Activated T-helper 1 cell treated with anti-CD3 and anti-CD28 coated beads, Interleukin-12 subunit alpha, Interleukin-12 subunit beta, Interleukin-2, Interleukin-4 antibody, amounts not matched to agents 30 ng/mL and 10 ng/mL and 1 ng/mL, durations not matched to agents 14 hours and 24 hours and 36 hours (primary cell): ENCODE measurements at regions not wholly inside any gene's neighbourhood (a gene's known extent, or its start where the extent isn't known, plus 50 kb on each side); places are given as distances from the start of the nearest gene placed in this dataset.

Experiments used
- DNase-seq: peaks from one replicate; pipeline ENCODE4 v3.0.0; 2021; ENCODE audit warnings: low spot score
- H3K27ac Mint-ChIP-seq: one replicate; pipeline ENCODE4 v1.8.0; 2021; ENCODE audit warnings: mild to moderate bottlenecking, mixed read lengths
- H3K27me3 Mint-ChIP-seq: one replicate; pipeline ENCODE4 v1.8.0; 2022; ENCODE audit warnings: mild to moderate bottlenecking, moderate library complexity, mixed read lengths; ENCODE audit not compliant: insufficient read depth
- H3K36me3 Mint-ChIP-seq: one replicate; pipeline ENCODE4 v1.8.0; 2021; ENCODE audit warnings: low read depth, mixed read lengths
- H3K4me1 Mint-ChIP-seq: one replicate; pipeline ENCODE4 v1.8.0; 2021; ENCODE audit warnings: low read depth, mixed read lengths
- H3K4me3 Mint-ChIP-seq: one replicate; pipeline ENCODE4 v1.8.0; 2021; ENCODE audit warnings: mild to moderate bottlenecking, moderate library complexity, mixed read lengths
- H3K9me3 Mint-ChIP-seq: one replicate; pipeline ENCODE4 v1.8.0; 2021; ENCODE audit warnings: mixed read lengths
- intact Hi-C: fragments of 100-400 bp; cut with micrococcal nuclease; formaldehyde crosslinking; loops from one replicate; pipeline ENCODE4 v1.15.1; 2024

DNA sequence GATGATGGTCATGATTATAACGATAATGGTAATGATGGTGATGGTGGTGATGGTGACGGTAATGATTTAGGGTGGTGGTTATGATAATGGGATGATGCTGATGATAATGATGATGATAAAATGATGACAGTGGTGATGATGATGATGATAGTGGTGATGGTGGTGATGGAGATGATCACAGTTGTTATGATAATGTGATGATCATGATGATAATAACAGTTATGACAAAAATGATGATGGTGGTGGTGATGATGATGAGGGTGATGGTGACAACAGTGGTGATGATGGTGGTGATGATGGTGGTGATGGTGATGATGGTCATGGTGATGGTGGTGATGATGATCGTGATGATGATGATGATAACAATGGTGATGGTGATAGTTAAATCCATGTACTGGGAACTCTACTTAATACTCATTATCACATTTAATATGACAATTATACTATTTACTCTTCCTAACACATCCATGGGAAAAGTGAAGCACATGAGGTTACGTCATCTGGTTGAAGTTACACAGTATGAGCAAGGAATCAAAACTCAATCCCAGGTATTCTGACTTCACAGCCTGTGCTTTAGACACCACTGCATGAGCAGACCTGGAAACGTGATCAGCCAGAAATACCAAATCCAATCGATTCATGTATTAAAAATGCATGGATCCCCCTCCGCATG lies 322.2 kb downstream of the BRD1 start:
- intact Hi-C loops, result no loop called here
- H3K27ac Mint-ChIP-seq, result no peak overlapping the region

DNA sequence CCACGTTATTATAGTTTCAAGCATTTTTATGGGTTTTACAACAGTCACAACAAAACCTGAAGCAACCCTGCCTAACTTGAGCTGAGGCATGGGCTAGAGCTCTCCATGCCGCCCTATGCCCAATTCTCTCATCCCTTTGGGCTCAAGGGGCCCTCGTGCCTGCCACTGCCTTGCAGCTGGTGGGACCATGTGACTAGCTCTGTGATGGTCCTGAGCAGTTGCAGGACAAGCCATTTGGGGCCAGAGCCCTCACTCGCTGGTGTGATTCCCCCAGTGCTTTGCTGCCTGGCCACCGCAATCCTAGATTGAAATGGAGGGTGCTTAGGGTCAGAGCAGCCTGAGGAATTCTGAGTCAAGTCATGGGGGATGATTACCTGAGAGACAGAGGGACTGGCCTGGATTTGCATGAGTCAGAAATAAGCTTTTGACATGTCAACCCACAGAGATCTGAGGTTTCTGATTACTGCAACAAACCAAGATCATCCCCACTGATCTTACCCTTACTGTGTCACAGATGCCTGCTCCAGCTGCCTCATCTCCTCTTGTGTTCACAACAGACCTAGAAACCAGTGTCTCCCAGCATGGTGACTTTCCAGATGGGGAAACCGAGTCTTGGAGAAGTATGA lies 323.7 kb downstream of the BRD1 start:
- no peak overlapping the region for H3K4me3 Mint-ChIP-seq
- H3K4me1 Mint-ChIP-seq, result no peaks in the 10 kb centered on the region
- no peaks in the 10 kb centered on the region for H3K36me3 Mint-ChIP-seq
- intact Hi-C loops, result no loop called here
- H3K9me3 Mint-ChIP-seq, result no peaks in the 10 kb centered on the region
- DNase-seq, result no peak
- no peaks in the 10 kb centered on the region for H3K27me3 Mint-ChIP-seq
- no peak overlapping the region for H3K27ac Mint-ChIP-seq

More for the DNA sequence above, 322.2 kb downstream of the BRD1 start:
- Mint-ChIP-seq H3K4me3 (no peak overlapping the region), H3K36me3 (no peaks in the 10 kb centered on the region), H3K4me1 (no peaks in the 10 kb centered on the region), H3K27me3 (no peaks in the 10 kb centered on the region), H3K9me3 (peaks cover 4% of the 10 kb centered on the region)
- DNase-seq, result no peak

DNA sequence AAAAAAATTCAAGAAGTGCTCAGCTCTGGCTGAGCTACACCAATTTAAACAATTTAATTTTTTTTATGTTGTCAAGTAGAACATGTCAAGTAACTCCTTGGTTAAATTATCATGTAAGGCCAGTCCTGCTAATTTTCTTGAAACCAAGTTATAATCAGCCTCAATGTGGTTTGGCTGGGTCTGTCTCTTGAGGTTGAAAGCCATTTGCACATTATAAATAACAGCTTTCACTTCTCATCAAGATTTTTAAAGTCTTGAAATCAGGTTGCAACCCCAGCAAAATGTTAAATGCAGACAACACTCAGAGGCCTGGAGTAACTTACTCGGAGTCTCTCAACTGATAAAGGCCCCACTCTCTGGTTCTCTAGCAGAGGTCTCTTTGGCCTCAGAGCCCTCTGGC lies 324.4 kb downstream of the BRD1 start:
- H3K36me3 Mint-ChIP-seq, result no peaks in the 10 kb centered on the region
- intact Hi-C loops, result no loop called here
- H3K27me3 Mint-ChIP-seq, result no peaks in the 10 kb centered on the region
- H3K4me1 Mint-ChIP-seq, result no peaks in the 10 kb centered on the region
- no peak overlapping the region for H3K27ac Mint-ChIP-seq
- DNase-seq, result no peak
- no peak overlapping the region for H3K4me3 Mint-ChIP-seq
- H3K9me3 Mint-ChIP-seq, result no peaks in the 10 kb centered on the region

DNA sequence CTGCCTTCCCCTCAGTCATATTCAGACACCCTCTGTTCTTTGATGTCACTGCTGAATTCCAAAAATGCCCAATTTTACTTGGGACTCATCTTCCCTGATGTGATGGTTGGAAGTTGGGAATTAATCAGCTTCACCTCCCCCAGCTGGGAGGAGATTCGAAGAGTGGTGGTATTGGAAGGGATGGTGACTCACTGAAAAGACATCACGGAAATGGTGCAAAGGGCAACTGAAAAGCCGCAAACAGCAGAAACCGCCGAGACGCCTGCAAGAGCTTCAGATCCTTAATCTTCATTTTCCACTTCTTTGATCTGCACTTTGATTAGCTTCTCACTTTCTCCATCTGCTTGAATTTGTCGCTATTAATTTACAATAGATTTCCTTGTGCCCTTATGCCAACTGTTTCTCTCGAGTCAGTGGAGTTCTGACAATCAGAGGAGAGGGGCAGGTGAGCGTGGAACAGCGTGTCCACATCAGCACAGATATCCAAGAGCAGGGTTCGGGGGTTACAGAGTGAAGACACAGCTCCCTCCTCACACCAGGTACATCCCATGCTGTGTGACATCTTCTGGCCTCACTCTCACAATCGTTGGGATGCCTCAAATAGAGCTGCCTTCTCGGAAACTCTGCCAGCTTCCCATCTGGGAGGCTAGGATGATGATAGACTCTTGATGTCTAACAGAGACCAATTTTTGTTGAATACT lies 325.4 kb downstream of the BRD1 start:
- intact Hi-C loops, result no loop called here
- H3K9me3 Mint-ChIP-seq, result no peaks in the 10 kb centered on the region
- no peaks in the 10 kb centered on the region for H3K27me3 Mint-ChIP-seq
- H3K4me3 Mint-ChIP-seq, result no peak overlapping the region
- no peaks in the 10 kb centered on the region for H3K4me1 Mint-ChIP-seq
- no peak overlapping the region for H3K27ac Mint-ChIP-seq
- DNase-seq, result no peak
- H3K36me3 Mint-ChIP-seq, result no peaks in the 10 kb centered on the region

DNA sequence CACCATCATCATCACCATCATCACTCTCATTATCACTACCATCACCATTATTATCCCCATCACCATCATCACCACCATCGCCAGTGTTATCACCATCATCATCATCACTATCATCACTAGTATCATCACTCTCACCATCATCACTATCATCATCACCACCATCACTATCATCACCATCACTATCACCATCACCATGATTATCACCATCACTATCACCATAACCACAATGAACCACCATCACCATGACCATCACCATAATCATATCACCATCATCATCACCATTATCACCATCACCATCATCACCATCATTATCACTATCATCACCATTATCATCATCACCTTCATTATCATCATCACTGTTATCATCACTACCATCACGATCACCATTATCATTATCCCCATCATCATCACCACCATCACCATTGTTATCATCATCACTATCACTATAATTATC lies 326.7 kb downstream of the BRD1 start:
- Mint-ChIP-seq H3K36me3 (no peaks in the 10 kb centered on the region), H3K9me3 (no peaks in the 10 kb centered on the region), H3K4me1 (no peaks in the 10 kb centered on the region), H3K27me3 (no peaks in the 10 kb centered on the region), H3K27ac (no peak overlapping the region), H3K4me3 (no peak overlapping the region)
- no peak for DNase-seq
- intact Hi-C loops, result no loop called here

DNA sequence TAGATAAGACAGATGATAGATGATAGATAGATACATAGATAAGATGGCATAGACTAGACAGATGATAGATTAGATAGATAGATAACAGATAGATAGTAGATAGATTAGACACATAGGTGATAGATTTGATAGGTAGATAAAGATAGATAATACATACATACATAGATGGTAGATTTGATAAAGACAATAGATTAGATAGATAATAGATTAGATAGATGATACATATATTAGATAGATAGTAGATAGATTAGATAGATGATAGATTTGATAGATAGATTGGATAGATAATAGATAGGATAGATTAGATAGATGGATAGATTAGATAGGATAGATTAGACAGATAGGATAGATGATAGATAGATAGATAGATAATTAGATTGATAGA lies 327.6 kb downstream of the BRD1 start:
- Mint-ChIP-seq H3K36me3 (no peaks in the 10 kb centered on the region), H3K4me1 (no peaks in the 10 kb centered on the region), H3K9me3 (no peaks in the 10 kb centered on the region), H3K4me3 (no peak overlapping the region), H3K27me3 (no peaks in the 10 kb centered on the region), H3K27ac (no peak overlapping the region)
- intact Hi-C loops, result no loop called here
- no peak for DNase-seq

DNA sequence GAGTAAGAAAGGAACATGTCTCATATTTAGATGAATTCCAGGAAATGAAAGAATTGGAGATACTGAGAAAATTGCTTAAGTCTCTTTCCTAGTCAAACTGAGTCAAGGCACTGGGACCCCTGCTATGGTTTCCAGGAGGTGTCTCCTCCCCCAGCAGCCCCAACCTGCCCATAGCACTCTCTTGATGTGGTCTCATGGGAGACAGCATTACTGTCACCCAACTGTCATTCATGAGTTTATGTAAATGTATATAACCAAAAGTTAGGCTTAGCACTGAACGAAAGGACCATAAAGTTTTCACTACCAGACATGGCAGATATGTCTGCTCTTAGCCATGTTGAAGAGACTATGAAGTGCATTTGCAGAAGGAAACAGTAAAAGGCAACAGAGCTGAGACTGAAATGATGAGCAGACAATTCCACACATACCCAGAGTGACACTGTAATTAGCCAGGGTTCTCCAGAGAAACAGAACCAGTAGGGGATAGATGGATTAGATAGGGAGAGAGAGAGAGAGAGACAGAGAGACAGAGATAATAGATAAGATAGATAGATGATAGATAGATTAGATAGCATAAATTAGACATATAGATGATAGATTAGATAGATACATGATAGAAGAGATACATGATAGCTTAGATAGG lies 328.1 kb downstream of the BRD1 start:
- Mint-ChIP-seq H3K9me3 (no peaks in the 10 kb centered on the region), H3K4me3 (no peak overlapping the region), H3K36me3 (no peaks in the 10 kb centered on the region), H3K27me3 (no peaks in the 10 kb centered on the region), H3K27ac (no peak overlapping the region), H3K4me1 (no peaks in the 10 kb centered on the region)
- intact Hi-C loops, result no loop called here
- DNase-seq, result no peak

DNA sequence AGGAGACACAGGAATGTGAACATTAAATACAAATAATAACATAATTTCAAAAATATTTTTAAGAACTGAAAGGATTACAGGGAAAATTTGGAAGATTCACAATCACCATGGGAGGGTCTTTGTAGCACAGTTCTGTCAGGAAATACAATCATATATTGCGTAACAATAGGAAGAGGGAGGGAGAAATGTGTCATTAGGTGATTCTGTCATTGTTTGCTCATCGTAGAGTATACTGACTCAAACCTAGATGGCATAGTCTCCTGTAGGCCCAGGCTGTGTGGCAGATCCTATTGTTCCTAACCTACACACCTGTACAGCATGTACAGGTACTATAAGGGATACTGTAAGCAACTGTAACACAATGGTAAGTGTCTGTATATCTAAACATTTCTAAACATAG lies 330.4 kb downstream of the BRD1 start:
- Mint-ChIP-seq H3K27ac (no peak overlapping the region), H3K27me3 (no peaks in the 10 kb centered on the region), H3K4me3 (no peak overlapping the region), H3K36me3 (no peaks in the 10 kb centered on the region), H3K4me1 (no peaks in the 10 kb centered on the region), H3K9me3 (no peaks in the 10 kb centered on the region)
- intact Hi-C loops, result no loop called here
- no peak for DNase-seq

DNA sequence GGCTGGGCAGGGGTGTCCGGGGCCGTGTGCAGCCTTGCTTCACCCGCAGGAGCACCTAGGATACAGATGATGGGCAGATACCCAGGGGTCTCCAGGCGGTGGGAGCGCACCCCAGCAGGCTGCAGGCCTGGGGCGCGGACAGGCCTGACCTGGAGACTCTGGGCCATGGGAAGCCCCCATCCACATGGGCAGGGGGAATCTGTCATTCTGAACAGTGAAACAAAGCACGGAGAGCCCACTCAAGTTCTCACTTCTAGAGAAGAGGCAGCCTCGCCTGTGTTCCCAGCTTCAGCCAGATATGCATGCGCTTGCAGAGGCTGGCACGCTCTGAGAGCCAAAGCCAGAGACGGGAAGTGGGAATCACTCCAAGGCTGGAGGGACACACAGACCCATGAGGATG lies 333.1 kb downstream of the BRD1 start:
- Mint-ChIP-seq H3K27me3 (no peaks in the 10 kb centered on the region), H3K4me1 (no peaks in the 10 kb centered on the region), H3K27ac (no peak overlapping the region), H3K36me3 (no peaks in the 10 kb centered on the region), H3K9me3 (no peaks in the 10 kb centered on the region), H3K4me3 (no peak overlapping the region)
- no peak for DNase-seq
- intact Hi-C loops, result no loop called here

DNA sequence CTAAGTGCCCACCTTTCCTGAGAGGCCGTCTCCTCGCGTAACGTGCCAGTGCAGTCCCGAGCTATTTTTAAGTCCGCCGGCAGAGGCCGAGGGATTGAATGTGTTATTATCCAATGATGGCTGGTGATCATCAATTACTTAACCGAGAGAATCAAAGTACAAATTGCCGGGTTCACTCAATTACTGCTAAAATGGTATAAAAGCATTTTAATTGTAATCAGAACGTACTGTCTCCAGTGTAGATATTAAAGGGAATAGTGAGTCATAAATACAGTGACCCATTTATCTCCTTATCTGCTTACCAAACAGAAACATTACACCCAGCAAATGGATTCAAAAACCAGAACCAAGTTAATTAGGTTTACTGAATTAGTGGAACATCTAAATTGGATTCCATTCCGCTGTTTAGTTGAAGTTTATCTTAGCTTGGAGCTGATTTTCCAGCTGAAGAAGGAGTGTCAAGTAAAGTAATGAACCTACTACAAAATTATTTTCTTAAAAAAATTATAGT lies 334.9 kb downstream of the BRD1 start:
- H3K27me3 Mint-ChIP-seq, result no peaks in the 10 kb centered on the region
- H3K4me1 Mint-ChIP-seq, result no peaks in the 10 kb centered on the region
- no peak for DNase-seq
- H3K27ac Mint-ChIP-seq, result no peak overlapping the region
- H3K36me3 Mint-ChIP-seq, result no peaks in the 10 kb centered on the region
- no peak overlapping the region for H3K4me3 Mint-ChIP-seq
- no peaks in the 10 kb centered on the region for H3K9me3 Mint-ChIP-seq
- intact Hi-C loops, result no loop called here

DNA sequence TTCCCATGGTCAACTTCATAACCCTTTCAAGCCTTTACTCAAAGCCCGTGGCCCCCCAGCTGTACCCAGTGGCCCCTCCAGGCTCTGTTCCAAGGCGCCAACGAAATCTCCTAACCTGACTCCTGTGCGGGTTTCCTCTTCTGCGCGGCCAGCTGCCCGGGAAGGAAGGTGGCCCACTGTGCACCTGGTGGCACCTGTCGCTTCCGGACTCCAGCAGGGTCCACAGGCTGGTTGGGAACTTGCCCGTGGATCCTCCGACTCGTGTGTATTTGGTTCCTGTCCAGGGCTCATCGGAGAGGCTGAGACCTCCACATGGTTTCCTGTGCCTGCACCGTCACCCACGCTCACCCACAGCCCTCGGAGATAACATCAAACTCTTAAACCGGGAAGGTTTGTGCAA lies 335.4 kb downstream of the BRD1 start:
- Mint-ChIP-seq H3K27ac (no peak overlapping the region), H3K4me1 (no peaks in the 10 kb centered on the region), H3K27me3 (no peaks in the 10 kb centered on the region), H3K4me3 (no peak overlapping the region), H3K9me3 (no peaks in the 10 kb centered on the region), H3K36me3 (no peaks in the 10 kb centered on the region)
- intact Hi-C loops, result no loop called here
- DNase-seq, result no peak

DNA sequence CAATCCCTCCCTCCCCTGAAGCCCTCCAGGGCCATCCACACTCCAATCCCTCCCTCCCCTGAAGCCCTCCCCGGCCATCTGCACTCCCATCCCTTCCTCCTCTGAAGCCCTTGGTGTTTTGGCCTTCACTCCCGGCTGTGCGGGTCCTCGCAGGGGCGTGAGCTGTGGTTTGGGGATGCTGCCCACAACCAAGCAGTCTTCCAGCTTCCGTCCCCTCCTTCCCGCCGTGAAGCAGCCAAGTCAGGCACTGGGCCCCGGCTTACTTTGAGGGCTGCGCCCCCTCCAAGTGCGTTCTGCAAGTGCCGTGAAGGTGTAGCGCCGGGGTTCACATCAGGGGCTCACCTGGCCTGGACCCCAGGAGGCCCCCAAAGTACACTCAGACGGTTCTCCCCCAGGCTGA lies 335.9 kb downstream of the BRD1 start:
- DNase-seq, result no peak
- Mint-ChIP-seq H3K4me1 (no peaks in the 10 kb centered on the region), H3K4me3 (no peak overlapping the region), H3K27me3 (no peaks in the 10 kb centered on the region), H3K27ac (no peak overlapping the region), H3K36me3 (no peaks in the 10 kb centered on the region), H3K9me3 (no peaks in the 10 kb centered on the region)
- intact Hi-C loops, result no loop called here

DNA sequence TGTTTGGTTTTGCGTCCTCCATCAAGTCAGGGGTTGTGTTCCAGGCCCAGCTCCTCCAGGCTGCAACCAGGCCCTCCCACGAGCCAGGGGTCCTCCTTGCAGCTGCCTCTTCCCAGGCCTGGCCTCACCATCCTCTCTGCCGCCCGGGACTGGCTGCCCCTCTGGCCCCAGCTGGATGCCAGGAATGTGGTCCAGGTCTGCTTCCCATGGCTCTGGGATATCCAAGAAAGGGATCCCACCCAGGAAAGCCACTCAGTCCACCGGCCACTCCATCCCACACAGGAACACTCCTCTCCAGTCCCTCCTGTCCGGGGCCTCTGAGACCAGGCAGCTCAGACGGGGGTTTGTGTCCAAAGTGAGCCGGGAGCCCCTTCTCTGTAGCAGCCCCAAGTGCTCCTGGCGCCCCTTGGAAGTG lies 336.4 kb downstream of the BRD1 start:
- no peaks in the 10 kb centered on the region for H3K9me3 Mint-ChIP-seq
- intact Hi-C loops, result no loop called here
- H3K27me3 Mint-ChIP-seq, result no peaks in the 10 kb centered on the region
- H3K4me3 Mint-ChIP-seq, result no peak overlapping the region
- H3K27ac Mint-ChIP-seq, result no peak overlapping the region
- no peaks in the 10 kb centered on the region for H3K36me3 Mint-ChIP-seq
- DNase-seq, result no peak
- no peaks in the 10 kb centered on the region for H3K4me1 Mint-ChIP-seq
